Hypothalamus (tissue), 51 donors: ENCODE measurements at regions not wholly inside any gene's neighbourhood (a gene's known extent, or its start where the extent isn't known, plus 50 kb on each side); places are given as distances from the start of the nearest gene placed in this dataset.

ENCODE experiments used
- DNase-seq, 51 donors: peaks; one replicate each; lab custom pipeline; 2025; lab: John Stamatoyannopoulos, UW

- no peak for DNase-seq
These were observed 136.5 kb downstream of the PJA1 start for GRCh38 chrX:69028761-69029120.

- DNase-seq: no peak
These were observed 137.1 kb downstream of the PJA1 start for GRCh38 chrX:69028006-69028760.

GRCh38 chrX:69027181-69028005, 137.9 kb downstream of the PJA1 start:
- no peak for DNase-seq

- DNase-seq: no peak
These were observed 139.4 kb downstream of the PJA1 start for GRCh38 chrX:69025802-69026301.

DNA sequence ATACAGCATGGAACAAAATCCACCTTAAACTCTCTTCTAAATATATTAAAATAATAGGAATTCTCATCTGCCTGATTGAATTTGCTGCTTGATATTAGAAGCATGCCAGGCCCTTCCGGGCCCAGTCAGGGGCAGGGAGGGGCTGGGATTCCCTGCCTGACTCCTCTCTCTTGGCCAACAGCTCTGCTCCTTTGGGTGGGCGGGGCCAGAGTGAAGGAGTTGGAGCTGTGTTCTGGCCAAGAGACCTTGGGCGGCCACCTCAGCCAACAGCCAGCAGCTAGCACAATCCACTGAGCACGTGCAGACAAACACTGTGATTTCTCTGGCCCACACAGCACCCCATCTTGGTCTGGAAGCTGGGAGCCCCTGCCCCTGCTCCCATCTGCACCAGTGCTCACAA, 140.3 kb downstream of the PJA1 start:
- no peak for DNase-seq

- no peak for DNase-seq
These were observed 141.0 kb downstream of the PJA1 start for GRCh38 chrX:69024161-69024736.

DNA sequence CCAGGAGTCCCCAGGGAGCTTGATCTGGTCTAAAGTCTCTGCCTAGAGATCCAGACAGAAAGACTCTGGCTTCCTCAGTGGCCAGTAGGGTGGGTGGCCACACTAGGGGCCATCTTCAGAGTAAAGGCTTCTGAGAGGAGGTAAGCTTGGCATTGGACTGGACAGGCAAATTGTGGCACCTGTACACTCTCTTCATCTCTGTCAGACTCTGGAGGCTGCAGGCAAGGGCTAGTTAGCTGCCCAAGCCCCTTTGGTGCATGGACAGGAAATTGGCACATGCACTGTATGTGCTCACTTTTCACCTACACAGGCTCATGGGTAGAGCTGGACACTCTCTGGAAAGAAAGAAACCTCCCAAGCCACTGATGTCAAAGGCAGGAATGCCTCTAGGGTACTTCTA, 142.8 kb downstream of the PJA1 start:
- no peak for DNase-seq

- no peak for DNase-seq
These were observed 143.9 kb downstream of the PJA1 start for GRCh38 chrX:69021141-69021960.

- no peak for DNase-seq
These were observed 144.9 kb downstream of the PJA1 start for GRCh38 chrX:69020316-69020715.

- DNase-seq: no peak
These were observed 146.0 kb downstream of the PJA1 start for GRCh38 chrX:69019073-69019890.

DNA sequence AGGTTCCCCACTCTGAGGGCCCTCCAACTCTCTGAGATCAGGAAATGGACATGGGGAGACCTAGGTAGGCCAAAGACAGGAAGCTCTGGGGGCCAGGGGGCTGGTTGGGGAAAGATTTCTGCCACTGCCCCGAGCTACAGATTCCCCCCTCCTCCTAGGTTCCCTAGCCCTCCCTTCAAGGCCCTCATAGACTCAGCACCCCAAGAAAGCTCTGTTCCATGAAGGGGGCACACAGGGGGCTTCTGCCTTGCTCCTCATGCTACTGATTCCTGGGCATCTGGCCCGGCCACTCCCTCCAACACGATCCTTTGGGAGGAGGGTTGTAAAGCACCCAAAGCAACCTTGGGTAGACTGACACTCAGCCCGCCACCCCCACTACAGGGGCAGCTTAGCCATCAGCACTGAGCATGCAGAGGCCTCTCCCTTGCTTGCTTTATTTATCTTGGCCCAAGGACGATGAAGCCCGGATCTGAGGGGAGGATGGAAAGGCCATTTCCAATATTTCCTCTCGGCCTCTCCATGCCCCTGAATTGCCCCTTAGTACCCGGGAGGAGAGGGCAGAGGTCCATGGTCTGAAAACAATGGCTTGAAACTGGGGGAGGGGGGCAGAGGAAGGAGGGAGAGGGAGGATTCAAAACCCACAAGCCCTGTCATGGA, 146.7 kb downstream of the PJA1 start:
- no peak for DNase-seq

DNA sequence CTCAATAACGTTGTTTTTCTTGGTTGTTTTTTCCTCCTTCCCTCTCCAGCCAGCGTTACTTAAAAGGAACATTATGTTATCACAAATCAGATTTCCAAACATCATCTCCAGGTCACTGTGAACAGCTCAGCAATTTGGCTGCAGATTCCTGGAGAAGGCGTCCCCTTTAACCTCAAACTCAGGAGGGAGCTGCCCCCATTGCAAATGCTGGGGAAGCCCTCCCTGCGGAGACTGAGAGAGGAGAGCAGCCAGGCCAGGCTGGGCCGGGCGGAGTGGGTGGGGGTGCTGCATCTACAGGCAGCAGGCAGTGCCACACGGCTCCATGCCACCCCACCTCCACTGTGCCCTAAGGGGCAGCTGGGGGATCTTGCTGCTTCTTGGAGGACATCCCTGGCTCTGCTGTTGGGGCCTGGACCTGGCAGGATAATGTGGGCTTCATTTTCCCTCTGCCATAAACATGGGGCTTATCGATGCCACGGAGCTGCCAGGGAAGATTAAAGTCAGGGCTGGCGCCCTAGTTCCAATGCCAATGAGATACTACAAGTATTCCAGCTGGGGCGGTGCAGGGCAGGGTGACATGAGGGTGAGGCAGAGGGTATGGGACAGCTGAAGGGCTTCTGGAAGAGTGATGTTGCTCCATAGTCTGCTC, 148.8 kb downstream of the PJA1 start:
- DNase-seq: no peak

GRCh38 chrX:69015564-69016292, 149.5 kb downstream of the PJA1 start:
- DNase-seq: no peak

DNA sequence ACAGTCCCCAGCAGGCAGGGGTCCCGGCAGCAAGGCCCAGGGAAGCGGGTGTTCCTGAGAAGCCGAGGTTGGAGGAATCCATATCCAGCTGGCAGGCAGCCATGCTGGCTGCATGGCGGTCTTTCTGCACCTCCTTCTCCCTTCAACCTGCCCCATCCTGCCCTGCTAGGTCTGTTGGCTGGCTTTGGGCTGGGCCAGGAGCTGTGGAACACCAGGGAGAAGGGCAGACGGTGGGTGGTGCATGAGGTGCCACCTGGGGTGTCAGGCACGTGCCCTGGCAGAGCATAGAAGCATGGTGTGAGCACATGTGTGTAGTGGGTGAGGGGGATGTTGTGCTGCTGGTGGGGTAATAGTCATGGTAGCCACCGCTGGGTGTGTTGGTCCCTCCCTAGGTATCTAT, 150.1 kb downstream of the PJA1 start:
- DNase-seq: no peak

GRCh38 chrX:69014200-69014599, 151.1 kb downstream of the PJA1 start:
- no peak for DNase-seq

- no peak for DNase-seq
These were observed 154.9 kb downstream of the PJA1 start for GRCh38 chrX:69010339-69010738.

DNA sequence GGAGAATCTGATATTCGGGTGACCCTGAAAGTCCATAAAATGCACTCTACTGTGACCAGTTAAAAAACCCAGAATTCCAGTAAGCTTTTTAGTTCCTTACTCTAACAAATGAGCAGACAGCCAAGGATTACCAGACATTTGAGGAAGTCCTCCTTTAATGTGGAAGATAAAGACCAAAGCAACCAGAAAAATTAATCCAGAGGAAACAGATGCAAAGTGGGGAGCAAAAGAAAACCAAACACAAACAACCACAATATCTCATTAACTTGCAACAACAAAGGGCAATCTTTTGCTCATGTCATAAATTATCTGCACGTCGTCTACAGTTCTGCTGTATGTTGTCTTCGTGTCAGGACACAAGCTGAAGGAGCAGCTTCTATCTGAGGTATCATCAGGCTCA, 164.4 kb downstream of the PJA1 start:
- DNase-seq: no peak

GRCh38 chrX:68999931-69000330, 165.3 kb downstream of the PJA1 start:
- no peak for DNase-seq
